SK-N-SH (cell line): ENCODE measurements at regions not wholly inside any gene's neighbourhood (a gene's known extent, or its start where the extent isn't known, plus 50 kb on each side); places are given as distances from the start of the nearest gene placed in this dataset.

ENCODE experiments used
- EP300 ChIP-seq, 2 experiments: IDR thresholded peaks; 2 replicates each; pipeline versions ENCODE4 v1.4.0 to v1.6.1; 2012; ENCODE audit warnings: borderline replicate concordance in 1 of 2, low read depth in 1 of 2, low read length in 1 of 2
- NRF1 ChIP-seq: IDR thresholded peaks from 2 replicates; pipeline ENCODE4 v1.6.1; 2012; ENCODE audit warnings: low read depth, mild to moderate bottlenecking, low read length
- POLR2AphosphoS5 ChIP-seq: IDR thresholded peaks from 2 replicates; pipeline ENCODE4 v1.6.1; 2012; ENCODE audit warnings: low read depth, low read length
- RCOR1 ChIP-seq: fragments of 150-350 bp; IDR thresholded peaks from 2 replicates; pipeline ENCODE4 v1.6.1; 2017; ENCODE audit warnings: antibody characterized with exemption, low read length
- SMC3 ChIP-seq: IDR thresholded peaks from 2 replicates; pipeline ENCODE4 v1.6.1; 2012; ENCODE audit warnings: low read depth, low read length, improper control_type of control experiment
- TAF1 ChIP-seq: IDR thresholded peaks from 2 replicates; pipeline ENCODE4 v1.6.1; 2012; ENCODE audit warnings: low read depth, mild to moderate bottlenecking, low read length, moderate library complexity, borderline replicate concordance
- TCF12 ChIP-seq: IDR thresholded peaks from 2 replicates; pipeline ENCODE4 v1.4.0; 2012
- YY1 ChIP-seq: IDR thresholded peaks from 2 replicates; pipeline ENCODE4 v1.4.0; 2012; ENCODE audit warnings: low read depth, mild to moderate bottlenecking
- TF ChIP-seq, protein P1 (sequence below): fragments of 200-600 bp; sonication (generic); IDR thresholded peaks from 2 replicates; pipeline ENCODE4 v1.6.1; 2017; ENCODE audit warnings: antibody characterized with exemption, mild to moderate bottlenecking, moderate library complexity
- TF ChIP-seq, protein P2 (sequence below): IDR thresholded peaks from 2 replicates; pipeline ENCODE4 v1.4.0; 2012; ENCODE audit warnings: low read depth, borderline replicate concordance
- TF ChIP-seq, protein P3 (sequence below): IDR thresholded peaks from 2 replicates; pipeline ENCODE4 v1.6.1; 2012; ENCODE audit warnings: mild to moderate bottlenecking, low read depth, low read length, moderate library complexity
- TF ChIP-seq, protein P4 (sequence below): fragments of 150-350 bp; IDR thresholded peaks from 2 replicates; pipeline ENCODE4 v1.6.1; 2017; ENCODE audit warnings: antibody characterized with exemption, low read length, low read depth, borderline replicate concordance

DNA sequence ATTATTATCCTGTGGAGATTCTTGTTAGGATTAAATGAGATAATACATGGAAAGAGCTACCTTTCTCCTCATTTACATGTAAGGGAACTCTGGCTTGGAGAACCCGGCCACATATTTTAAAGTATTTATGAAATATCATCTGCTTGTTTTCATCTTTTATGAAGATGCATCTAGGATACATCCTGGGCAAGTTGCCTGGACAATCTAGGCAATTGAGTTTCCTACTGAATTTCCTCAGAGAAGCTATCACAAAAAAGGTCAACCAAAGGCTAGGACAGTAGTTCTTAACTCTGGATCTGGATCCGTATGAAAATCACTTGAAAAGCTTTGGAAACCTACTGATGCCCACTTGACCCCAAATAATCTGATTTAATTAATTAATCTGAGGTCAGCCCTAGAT lies 140.7 kb downstream of the MTPAP start:
- TF ChIP-seq, protein P1, sequence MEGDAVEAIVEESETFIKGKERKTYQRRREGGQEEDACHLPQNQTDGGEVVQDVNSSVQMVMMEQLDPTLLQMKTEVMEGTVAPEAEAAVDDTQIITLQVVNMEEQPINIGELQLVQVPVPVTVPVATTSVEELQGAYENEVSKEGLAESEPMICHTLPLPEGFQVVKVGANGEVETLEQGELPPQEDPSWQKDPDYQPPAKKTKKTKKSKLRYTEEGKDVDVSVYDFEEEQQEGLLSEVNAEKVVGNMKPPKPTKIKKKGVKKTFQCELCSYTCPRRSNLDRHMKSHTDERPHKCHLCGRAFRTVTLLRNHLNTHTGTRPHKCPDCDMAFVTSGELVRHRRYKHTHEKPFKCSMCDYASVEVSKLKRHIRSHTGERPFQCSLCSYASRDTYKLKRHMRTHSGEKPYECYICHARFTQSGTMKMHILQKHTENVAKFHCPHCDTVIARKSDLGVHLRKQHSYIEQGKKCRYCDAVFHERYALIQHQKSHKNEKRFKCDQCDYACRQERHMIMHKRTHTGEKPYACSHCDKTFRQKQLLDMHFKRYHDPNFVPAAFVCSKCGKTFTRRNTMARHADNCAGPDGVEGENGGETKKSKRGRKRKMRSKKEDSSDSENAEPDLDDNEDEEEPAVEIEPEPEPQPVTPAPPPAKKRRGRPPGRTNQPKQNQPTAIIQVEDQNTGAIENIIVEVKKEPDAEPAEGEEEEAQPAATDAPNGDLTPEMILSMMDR, result no peak
- TF ChIP-seq NRF1 (no peak), EP300 (IDR thresholded peaks at IDR 0.05; ENCODE audit: borderline replicate concordance in 1 of 2, low read depth in 1 of 2, low read length in 1 of 2) (no peak), TAF1 (no peak), YY1 (no peak), TCF12 (no peak), POLR2AphosphoS5 (no peak), SMC3 (no peak), RCOR1 (no peak)
- TF ChIP-seq, protein P2, sequence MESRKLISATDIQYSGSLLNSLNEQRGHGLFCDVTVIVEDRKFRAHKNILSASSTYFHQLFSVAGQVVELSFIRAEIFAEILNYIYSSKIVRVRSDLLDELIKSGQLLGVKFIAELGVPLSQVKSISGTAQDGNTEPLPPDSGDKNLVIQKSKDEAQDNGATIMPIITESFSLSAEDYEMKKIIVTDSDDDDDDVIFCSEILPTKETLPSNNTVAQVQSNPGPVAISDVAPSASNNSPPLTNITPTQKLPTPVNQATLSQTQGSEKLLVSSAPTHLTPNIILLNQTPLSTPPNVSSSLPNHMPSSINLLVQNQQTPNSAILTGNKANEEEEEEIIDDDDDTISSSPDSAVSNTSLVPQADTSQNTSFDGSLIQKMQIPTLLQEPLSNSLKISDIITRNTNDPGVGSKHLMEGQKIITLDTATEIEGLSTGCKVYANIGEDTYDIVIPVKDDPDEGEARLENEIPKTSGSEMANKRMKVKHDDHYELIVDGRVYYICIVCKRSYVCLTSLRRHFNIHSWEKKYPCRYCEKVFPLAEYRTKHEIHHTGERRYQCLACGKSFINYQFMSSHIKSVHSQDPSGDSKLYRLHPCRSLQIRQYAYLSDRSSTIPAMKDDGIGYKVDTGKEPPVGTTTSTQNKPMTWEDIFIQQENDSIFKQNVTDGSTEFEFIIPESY, result no peak
- TF ChIP-seq, protein P3, sequence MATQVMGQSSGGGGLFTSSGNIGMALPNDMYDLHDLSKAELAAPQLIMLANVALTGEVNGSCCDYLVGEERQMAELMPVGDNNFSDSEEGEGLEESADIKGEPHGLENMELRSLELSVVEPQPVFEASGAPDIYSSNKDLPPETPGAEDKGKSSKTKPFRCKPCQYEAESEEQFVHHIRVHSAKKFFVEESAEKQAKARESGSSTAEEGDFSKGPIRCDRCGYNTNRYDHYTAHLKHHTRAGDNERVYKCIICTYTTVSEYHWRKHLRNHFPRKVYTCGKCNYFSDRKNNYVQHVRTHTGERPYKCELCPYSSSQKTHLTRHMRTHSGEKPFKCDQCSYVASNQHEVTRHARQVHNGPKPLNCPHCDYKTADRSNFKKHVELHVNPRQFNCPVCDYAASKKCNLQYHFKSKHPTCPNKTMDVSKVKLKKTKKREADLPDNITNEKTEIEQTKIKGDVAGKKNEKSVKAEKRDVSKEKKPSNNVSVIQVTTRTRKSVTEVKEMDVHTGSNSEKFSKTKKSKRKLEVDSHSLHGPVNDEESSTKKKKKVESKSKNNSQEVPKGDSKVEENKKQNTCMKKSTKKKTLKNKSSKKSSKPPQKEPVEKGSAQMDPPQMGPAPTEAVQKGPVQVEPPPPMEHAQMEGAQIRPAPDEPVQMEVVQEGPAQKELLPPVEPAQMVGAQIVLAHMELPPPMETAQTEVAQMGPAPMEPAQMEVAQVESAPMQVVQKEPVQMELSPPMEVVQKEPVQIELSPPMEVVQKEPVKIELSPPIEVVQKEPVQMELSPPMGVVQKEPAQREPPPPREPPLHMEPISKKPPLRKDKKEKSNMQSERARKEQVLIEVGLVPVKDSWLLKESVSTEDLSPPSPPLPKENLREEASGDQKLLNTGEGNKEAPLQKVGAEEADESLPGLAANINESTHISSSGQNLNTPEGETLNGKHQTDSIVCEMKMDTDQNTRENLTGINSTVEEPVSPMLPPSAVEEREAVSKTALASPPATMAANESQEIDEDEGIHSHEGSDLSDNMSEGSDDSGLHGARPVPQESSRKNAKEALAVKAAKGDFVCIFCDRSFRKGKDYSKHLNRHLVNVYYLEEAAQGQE, result no peak
- TF ChIP-seq, protein P4, sequence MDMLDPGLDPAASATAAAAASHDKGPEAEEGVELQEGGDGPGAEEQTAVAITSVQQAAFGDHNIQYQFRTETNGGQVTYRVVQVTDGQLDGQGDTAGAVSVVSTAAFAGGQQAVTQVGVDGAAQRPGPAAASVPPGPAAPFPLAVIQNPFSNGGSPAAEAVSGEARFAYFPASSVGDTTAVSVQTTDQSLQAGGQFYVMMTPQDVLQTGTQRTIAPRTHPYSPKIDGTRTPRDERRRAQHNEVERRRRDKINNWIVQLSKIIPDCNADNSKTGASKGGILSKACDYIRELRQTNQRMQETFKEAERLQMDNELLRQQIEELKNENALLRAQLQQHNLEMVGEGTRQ, result no peak
